C4-2B (cell line): ENCODE measurements at regions not wholly inside any gene's neighbourhood (a gene's known extent, or its start where the extent isn't known, plus 50 kb on each side); places are given as distances from the start of the nearest gene placed in this dataset.
"Not testable (repeated sequence)": the region's sequence is repeated elsewhere in the genome, so short reads cannot be mapped to it uniquely, and the experiment has no call there.

ENCODE experiments used
- H3K27ac ChIP-seq: fragments of 450-650 bp; 2 replicates; pipeline ENCODE4 v1.5.1; 2017
- CTCF ChIP-seq: fragments of 450-650 bp; conservative IDR thresholded peaks from 2 replicates; pipeline ENCODE4 v1.5.1; 2017; ENCODE audit warnings: mild to moderate bottlenecking
- ZFX ChIP-seq: fragments of 450-650 bp; IDR thresholded peaks from 2 replicates; pipeline ENCODE4 v1.6.1; 2017

GRCh38 chr6:115610696-115611095 lies 450.0 kb downstream of the FRK start:
- no peak for TF ChIP-seq ZFX
- no peak for TF ChIP-seq CTCF
- H3K27ac ChIP-seq = no peak overlapping the region

DNA sequence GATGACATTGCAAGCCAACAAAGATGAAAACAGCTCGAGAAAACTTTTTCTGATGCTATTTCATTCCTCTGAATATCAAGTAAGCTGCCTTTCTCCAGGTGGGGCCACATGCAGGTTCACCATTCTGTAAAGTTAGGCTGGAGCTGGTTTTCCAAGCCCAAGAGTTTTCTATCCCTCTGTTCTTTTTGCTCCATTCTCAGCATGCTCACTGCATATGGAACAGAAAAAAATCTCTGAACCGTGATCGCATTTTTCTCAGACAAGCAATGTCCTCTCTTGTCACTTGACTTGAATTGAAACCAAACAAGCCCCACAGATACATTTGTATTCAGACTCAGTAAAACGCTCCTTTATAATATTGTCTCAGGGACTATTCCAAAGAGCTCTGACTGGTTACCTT lies 451.6 kb downstream of the FRK start:
- no peak overlapping the region for H3K27ac ChIP-seq
- no peak for TF ChIP-seq ZFX
- TF ChIP-seq CTCF = no peak

DNA sequence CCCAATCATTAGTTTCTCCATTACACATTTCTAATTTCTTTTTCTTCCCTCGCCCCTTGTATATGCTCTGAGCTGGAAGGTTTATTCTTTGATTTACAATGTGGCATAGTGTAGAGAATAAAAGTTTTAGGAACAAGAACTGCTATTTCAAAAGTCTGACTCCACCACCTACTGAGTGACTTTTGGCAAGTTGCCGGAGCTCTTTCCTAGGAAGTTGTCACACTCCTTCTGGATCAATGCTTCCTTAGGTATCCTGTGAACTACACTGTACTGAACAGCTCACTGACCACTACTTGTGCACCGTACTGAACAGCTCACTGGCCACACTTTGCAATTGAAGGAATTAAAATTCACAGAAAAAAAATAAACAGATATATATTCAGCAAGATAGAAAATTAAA lies 458.2 kb downstream of the FRK start:
- TF ChIP-seq ZFX (no peak), CTCF (no peak)
- no peak overlapping the region for H3K27ac ChIP-seq

- no peak overlapping the region for H3K27ac ChIP-seq
- TF ChIP-seq ZFX = no peak
- TF ChIP-seq CTCF = no peak
These were observed 459.2 kb downstream of the FRK start for GRCh38 chr6:115601509-115601908.

GRCh38 chr6:115601064-115601463 lies 459.6 kb downstream of the FRK start:
- no peak for TF ChIP-seq CTCF
- H3K27ac ChIP-seq = no peak overlapping the region

DNA sequence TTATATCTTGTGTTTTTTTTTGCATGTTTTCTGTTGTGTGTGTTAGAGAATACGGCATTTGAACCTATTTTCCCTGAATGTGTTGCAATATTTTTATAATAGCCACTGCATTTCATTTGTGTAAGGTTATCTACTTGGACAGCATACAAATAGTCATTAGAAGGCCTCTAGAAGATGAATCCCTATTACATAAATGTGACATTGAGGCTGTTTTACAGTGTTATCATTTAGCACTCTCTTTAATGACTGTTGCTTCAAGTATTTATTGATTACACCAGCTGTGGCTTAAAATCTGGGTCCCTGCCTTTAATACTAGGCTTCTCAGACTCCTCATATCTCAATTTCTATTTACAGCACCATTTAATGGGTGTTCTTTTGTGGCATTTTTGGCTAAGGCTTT lies 465.8 kb downstream of the FRK start:
- TF ChIP-seq ZFX = no peak
- no peak for TF ChIP-seq CTCF

DNA sequence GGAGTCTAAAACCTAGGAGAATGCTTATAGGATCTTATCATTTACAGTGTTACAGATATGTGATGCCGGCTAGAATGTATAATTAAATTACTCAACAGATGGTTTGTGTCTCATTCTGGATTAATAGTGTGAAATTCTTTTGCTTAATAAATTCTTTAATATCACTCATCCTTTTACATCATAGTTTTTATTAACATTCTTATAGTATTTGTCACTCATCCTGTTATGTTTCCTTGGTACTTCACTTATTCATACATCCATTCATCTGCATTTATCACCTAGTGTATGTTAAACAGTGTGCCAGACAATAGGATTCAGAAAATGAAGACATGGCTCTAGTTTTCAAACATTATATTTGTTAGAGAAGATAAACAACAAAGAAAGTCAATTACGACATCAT lies 468.7 kb downstream of the FRK start:
- TF ChIP-seq ZFX = no peak
- no peak for TF ChIP-seq CTCF
- H3K27ac ChIP-seq = no peak overlapping the region

More for the DNA sequence above, 465.8 kb downstream of the FRK start:
- H3K27ac ChIP-seq = no peak overlapping the region

- H3K27ac ChIP-seq = not testable (repeated sequence)
These were observed 471.6 kb downstream of the FRK start for GRCh38 chr6:115589072-115589471.
